Spleen (tissue), 7 donors: ENCODE measurements at regions not wholly inside any gene's neighbourhood (a gene's known extent, or its start where the extent isn't known, plus 50 kb on each side); places are given as distances from the start of the nearest gene placed in this dataset.

Experiments used
- POLR2A ChIP-seq, 3 donors: fragments of 450-650 bp; IDR thresholded peaks; one replicate each; pipeline ENCODE4 v1.5.1; 2017; ENCODE audit warnings: antibody characterized with exemption in 3 of 3, mild to moderate bottlenecking in 1 of 3
- POLR2AphosphoS5 ChIP-seq, 3 donors: sonication (generic); formaldehyde crosslinking; IDR thresholded peaks; one replicate each; pipeline ENCODE4 v1.5.1; 2017; ENCODE audit warnings: antibody characterized with exemption in 3 of 3
- TF ChIP-seq, protein P1 (sequence below), 11 experiments: fragments of 200-600 bp in 7 of 11; fragments of 450-650 bp in 4 of 11; sonication (generic) in 4 of 11; IDR thresholded peaks in 8 of 11; conservative IDR thresholded peaks in 3 of 11; 1 replicate in 7 of 11; 2 replicates in 4 of 11; pipeline versions ENCODE4 v1.4.0 to v1.8.0; 2016 to 2021; ENCODE audit warnings: antibody characterized with exemption in 11 of 11, inconsistent platforms in 4 of 11, mild to moderate bottlenecking in 1 of 11
- donor health status: DM: no; HTN: no; CAD: no; lungs with moderate emphysema.
- donor health status: DM: no; HTN: no; CAD: no.
- donor health status: DM: no; HTN: no; CAD: no.

DNA sequence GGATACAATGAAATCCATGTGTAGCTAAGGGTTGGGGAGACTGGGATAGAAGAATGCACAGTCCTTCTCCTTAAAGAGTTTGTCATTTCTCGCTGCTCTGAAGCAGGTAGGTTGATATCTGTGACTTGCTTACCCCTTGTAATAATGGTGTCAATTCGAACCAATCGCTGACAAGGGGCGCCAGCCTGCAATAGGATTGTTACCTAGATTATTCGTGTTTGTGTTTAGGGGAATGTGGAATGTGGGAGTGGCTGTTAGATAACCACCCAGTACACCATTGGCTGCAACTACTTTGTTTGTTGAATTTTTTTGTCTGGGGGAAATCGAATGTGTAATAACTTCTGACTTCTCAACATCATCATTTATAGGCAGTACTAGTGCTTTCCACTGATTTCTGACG, 141.6 kb downstream of the LARP7 start:
- TF ChIP-seq POLR2AphosphoS5 (IDR thresholded peaks at IDR 0.05) (no peak), POLR2A (IDR thresholded peaks at IDR 0.05) (no peak)
- TF ChIP-seq, protein P1, sequence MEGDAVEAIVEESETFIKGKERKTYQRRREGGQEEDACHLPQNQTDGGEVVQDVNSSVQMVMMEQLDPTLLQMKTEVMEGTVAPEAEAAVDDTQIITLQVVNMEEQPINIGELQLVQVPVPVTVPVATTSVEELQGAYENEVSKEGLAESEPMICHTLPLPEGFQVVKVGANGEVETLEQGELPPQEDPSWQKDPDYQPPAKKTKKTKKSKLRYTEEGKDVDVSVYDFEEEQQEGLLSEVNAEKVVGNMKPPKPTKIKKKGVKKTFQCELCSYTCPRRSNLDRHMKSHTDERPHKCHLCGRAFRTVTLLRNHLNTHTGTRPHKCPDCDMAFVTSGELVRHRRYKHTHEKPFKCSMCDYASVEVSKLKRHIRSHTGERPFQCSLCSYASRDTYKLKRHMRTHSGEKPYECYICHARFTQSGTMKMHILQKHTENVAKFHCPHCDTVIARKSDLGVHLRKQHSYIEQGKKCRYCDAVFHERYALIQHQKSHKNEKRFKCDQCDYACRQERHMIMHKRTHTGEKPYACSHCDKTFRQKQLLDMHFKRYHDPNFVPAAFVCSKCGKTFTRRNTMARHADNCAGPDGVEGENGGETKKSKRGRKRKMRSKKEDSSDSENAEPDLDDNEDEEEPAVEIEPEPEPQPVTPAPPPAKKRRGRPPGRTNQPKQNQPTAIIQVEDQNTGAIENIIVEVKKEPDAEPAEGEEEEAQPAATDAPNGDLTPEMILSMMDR (IDR thresholded peaks at IDR 0.05 in 8 of 11, conservative IDR thresholded peaks at IDR 0.05 in 3 of 11) = no peak
